Prostate gland (tissue), 2 donors: ENCODE measurements at regions not wholly inside any gene's neighbourhood (a gene's known extent, or its start where the extent isn't known, plus 50 kb on each side); places are given as distances from the start of the nearest gene placed in this dataset.

ENCODE experiments used
- POLR2A ChIP-seq: fragments of 450-650 bp; IDR thresholded peaks from one replicate; pipeline ENCODE4 v1.6.1; 2016; ENCODE audit warnings: antibody characterized with exemption, mild to moderate bottlenecking
- TF ChIP-seq, protein P1 (sequence below), 4 experiments: fragments of 200-600 bp in 2 of 4; fragments of 450-650 bp in 2 of 4; sonication (generic) in 2 of 4; IDR thresholded peaks; 1 replicate in 3 of 4; 2 replicates in 1 of 4; pipeline ENCODE4 v1.5.1; 2016 to 2019; ENCODE audit warnings: antibody characterized with exemption in 4 of 4, mild to moderate bottlenecking in 2 of 4, moderate library complexity in 2 of 4

GRCh38 chr16:51854401-51854951 lies 692.5 kb downstream of the TOX3 start:
- TF ChIP-seq, protein P1, sequence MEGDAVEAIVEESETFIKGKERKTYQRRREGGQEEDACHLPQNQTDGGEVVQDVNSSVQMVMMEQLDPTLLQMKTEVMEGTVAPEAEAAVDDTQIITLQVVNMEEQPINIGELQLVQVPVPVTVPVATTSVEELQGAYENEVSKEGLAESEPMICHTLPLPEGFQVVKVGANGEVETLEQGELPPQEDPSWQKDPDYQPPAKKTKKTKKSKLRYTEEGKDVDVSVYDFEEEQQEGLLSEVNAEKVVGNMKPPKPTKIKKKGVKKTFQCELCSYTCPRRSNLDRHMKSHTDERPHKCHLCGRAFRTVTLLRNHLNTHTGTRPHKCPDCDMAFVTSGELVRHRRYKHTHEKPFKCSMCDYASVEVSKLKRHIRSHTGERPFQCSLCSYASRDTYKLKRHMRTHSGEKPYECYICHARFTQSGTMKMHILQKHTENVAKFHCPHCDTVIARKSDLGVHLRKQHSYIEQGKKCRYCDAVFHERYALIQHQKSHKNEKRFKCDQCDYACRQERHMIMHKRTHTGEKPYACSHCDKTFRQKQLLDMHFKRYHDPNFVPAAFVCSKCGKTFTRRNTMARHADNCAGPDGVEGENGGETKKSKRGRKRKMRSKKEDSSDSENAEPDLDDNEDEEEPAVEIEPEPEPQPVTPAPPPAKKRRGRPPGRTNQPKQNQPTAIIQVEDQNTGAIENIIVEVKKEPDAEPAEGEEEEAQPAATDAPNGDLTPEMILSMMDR (IDR thresholded peaks at IDR 0.05), result no peak
- TF ChIP-seq POLR2A, result no peak
